HG02571 (cell line): ENCODE measurements at regions not wholly inside any gene's neighbourhood (a gene's known extent, or its start where the extent isn't known, plus 50 kb on each side); places are given as distances from the start of the nearest gene placed in this dataset.

Experiments used
- ATAC-seq: cut with Tn5 transposase; IDR thresholded peaks from one replicate; pipeline ENCODE4 v1.9.1; 2021; ENCODE audit warnings: mild to moderate bottlenecking, moderate library complexity; ENCODE audit not compliant: unreplicated experiment

GRCh38 chrX:816411-816810 lies 185.8 kb downstream of the SHOX start:
- ATAC-seq, result no peak

DNA sequence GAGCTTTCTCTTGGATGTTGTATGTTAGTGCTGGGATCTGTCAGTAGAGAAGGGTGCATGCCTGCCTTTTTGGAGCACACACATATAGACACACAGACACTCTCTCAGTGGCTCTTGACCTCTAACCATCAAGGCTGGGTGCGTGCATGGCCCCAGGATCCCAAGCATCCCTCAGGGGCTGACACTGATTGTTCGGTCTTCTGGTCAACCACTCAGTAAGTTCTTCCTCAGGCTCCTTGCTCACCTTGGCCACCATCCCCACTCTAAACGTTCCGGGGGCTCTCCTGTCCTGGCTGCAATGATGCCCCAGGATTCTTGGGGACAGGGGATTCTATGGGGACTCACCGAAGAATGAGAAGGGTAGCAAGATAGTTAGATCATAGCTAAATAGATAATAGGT lies 179.6 kb downstream of the SHOX start:
- ATAC-seq, result no peak

- ATAC-seq, result no peak
Measured at GRCh38 chrX:809081-809480, 178.5 kb downstream of the SHOX start.

- no peak for ATAC-seq
Measured at GRCh38 chrX:806586-806985, 176.0 kb downstream of the SHOX start.

- no peak for ATAC-seq
Measured at GRCh38 chrX:805988-806387, 175.4 kb downstream of the SHOX start.

DNA sequence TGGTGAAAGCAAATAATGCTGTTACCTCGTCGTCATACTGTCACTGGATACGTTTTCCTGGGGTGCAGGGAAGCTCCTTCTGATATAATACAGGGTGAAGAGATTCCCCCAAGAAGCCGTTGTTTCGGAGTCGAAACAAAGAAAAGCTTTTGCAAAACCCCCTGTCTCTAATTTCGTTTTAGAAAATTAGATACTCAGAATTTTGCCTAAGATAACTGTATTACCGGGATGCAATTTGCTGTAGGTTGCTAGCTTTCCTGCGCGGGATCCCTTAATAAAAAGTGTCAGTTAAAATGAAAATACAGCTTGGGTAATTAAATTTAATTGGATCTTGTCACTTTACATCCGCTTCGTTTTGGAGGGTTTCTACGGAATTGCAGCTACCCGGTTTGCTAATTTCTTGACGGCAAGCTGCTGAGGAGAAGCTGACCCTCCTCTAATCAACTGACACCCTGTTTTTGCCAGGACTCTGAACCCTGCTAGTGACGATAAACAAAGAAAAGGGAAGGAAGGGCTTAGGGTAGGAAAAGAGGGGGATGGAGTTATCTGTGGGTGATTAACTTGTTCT lies 174.6 kb downstream of the SHOX start:
- ATAC-seq, result no peak

- ATAC-seq, result no peak
Measured at GRCh38 chrX:802846-803245, 172.3 kb downstream of the SHOX start.

DNA sequence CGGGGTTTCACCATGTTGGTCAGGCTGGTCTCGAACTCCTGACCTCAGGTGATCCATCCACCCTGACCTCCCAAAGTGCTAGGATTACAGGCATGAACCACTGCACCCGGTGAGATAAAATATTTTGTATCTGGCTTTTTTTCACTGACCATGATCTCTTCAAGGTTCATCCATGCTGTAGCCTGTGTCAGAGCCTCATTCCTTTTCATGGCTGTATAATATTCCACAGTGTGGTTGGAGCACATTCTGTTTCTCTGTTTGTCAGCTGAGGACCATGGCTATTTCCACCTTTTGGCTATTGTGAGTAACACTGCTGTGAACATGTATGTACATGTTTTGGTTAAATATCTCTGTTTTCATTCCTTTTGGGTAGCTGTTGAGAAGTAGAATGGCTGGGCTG lies 169.2 kb downstream of the SHOX start:
- ATAC-seq, result no peak

DNA sequence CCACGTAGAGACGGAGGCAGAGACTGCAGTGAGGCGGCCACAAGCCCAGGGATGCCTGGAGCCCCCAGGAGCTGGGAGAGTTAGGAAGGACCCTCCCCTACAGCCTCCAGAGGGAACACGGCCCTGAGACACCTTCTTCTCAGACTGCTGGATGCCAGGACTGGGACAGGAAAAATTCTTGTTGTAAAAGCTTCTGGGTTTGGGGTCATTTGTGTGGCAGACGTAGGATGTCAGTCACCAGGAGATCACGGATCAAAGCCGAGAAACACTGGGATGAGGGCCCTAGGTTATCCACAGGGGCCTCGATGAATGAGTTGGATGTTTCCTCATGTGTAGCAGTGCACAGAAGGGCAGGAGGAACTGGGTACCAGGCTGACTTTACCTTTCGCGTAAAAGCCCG lies 163.7 kb downstream of the SHOX start:
- ATAC-seq, result no peak

GRCh38 chrX:793216-793770 lies 162.7 kb downstream of the SHOX start:
- no peak for ATAC-seq

- ATAC-seq, result no peak
Measured at GRCh38 chrX:791479-792034, 161.0 kb downstream of the SHOX start.

GRCh38 chrX:790783-791360 lies 160.3 kb downstream of the SHOX start:
- no peak for ATAC-seq

- no peak for ATAC-seq
Measured at GRCh38 chrX:790041-790506, 159.5 kb downstream of the SHOX start.

GRCh38 chrX:789096-789495 lies 158.5 kb downstream of the SHOX start:
- ATAC-seq, result no peak

DNA sequence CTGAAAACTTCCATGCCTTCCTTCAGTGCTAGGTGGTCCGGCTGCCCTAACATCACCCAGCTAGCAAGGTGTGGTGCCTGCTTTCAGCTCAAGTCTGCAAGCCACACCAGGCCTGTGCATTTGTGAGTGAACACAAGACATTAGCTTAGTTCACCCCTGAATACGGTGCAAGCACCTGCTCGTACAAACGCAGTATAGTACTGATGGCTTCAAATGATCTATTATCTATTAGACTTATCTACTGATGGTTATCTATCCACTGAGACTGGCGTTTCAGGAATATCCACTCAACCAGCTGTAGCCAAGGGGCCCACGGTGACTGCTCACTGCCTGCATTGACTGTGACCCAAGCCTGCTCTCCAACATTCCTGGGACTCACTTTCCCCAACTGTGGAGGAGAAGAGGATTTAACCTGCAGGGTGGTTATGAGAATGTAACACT lies 155.9 kb downstream of the SHOX start:
- ATAC-seq, result no peak

DNA sequence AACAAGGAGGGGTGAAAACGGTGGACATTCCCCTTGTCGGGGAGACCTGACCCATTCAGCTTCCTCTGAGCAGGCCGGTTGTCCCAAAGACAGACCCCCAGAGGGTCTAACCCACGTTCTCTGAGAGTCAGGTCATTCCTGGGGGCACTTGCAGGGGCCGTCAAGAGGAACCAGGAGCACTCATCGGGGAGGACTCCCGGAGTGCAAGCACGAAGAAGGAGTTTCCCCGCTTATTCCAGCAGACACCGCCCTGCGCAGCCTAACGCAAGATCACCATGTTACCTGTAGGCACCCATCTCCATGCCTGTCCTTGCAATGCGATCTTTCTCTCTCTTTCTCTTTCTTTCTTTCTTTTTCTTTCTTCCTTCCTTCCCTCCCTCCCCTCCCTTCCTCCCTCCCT lies 154.2 kb downstream of the SHOX start:
- no peak for ATAC-seq

- no peak for ATAC-seq
Measured at GRCh38 chrX:781224-782204, 150.9 kb downstream of the SHOX start.

DNA sequence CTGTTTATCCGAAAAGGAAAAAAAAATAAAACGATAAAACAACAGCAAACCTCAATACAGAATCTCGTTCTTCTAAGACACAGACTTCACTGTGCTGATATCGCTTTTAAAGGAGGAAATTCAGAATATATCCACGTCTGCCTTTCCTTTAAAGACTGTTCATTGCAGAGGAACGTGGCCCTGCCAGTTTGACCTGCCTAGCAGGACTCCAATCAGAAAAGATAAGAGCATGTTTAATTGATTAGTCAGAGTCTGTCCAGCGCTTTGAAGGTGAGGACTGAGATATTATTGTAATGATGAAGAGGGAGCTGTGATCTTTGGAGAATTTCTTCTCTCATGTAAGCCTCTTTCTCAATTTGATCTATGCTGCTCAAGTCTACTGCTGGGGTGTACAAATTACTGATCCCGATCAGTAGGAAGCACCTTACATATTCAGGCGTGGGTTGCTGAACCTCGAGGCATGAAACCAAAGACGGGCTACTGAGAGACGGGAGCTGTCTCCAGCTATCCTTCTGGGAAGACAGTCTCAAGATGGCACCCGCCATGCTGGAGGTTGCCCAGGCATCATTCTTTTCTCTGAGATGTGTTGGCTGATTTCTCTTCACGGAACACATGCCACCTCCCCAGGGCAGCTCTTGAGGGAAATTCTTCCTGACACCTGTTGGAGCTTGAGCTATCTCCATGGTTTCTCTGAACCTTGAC lies 146.1 kb downstream of the SHOX start:
- no peak for ATAC-seq

- ATAC-seq, result no peak
Measured at GRCh38 chrX:776061-776460, 145.5 kb downstream of the SHOX start.

DNA sequence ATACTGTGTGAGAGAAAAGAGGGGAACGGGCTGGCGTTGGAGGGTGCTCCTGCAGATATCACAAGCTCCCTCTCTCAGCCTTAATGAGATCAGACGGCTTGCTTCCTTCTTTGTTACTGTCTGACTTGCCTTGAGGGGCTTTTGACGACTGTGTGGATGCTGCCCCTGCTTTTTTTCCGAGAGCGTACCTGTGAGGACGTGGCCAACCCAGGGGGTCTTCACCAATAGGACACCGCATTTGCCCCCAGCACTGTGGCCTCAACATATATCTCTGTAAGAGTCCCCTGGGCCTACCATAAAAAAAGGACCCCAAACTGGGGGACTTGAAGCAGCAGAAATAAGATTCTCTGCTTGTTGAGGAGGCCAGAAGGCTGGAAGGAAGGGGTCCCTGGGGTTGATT lies 143.9 kb downstream of the SHOX start:
- no peak for ATAC-seq
